ENCODE measurements at regions not wholly inside any gene's neighbourhood (a gene's known extent, or its start where the extent isn't known, plus 50 kb on each side); places are given as distances from the start of the nearest gene placed in this dataset.

DNA sequence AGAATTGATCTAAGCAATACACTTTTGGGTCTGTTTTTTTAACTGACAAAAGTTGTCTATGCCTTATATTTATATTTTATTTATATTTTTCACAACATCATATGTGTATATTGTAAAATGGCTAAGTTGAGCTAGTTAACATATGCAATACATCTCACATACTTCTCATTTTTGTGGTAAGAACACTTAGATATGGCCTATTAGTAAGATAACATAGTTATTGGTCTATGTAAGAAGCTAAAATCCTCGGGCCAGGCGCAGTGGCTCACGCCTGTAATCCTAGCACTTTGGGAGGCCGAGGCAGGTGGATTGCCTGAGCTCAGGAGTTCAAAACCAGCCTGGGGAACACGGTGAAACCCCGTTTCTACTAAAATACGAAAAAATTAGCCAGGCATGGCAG is 275.6 kb upstream of the ID2 start:
- no peaks in the 10 kb centered on the region for H3K27me3 ChIP-seq (ENCODE audit: control insufficient read depth in 1 of 2, insufficient read depth in 1 of 2, low read length in 2 of 2)
- H4K91ac ChIP-seq (ENCODE audit: low read length): no peak overlapping the region
- no peak overlapping the region for H2AFZ ChIP-seq (ENCODE audit: low read depth, low read length)
- no peak overlapping the region for H4K8ac ChIP-seq (ENCODE audit: low read length)
- no peak overlapping the region for H3K4me2 ChIP-seq (ENCODE audit: low read length, poor library complexity, severe bottlenecking)
- no peak overlapping the region for H2BK15ac ChIP-seq (ENCODE audit: low read depth, poor library complexity, severe bottlenecking)
- H2BK5ac ChIP-seq (ENCODE audit: low read depth, low read length, poor library complexity, severe bottlenecking): no peak overlapping the region
- H3K9ac ChIP-seq (ENCODE audit: low read length): no peak overlapping the region
- H3K79me1 ChIP-seq (replicated peaks; ENCODE audit: low read length, poor library complexity, severe bottlenecking): no peaks in the 10 kb centered on the region
- H2AK5ac ChIP-seq (ENCODE audit: low read length, severe bottlenecking): no peak overlapping the region
- DNase-seq: peak; percentile 22
- H2BK120ac ChIP-seq (ENCODE audit: low read depth, low read length): no peak overlapping the region
- no peaks in the 10 kb centered on the region for H3K36me3 ChIP-seq (ENCODE audit: control insufficient read depth in 1 of 2, insufficient read depth in 2 of 2, low read depth in 1 of 2, low read length in 2 of 2)
- WGBS: 67% methylated on average over 7 of the region's 7 CpGs
- peaks cover 1% of the 10 kb centered on the region for H3K4me1 ChIP-seq (ENCODE audit: control insufficient read depth, insufficient read depth, low read depth, low read length)
- H3K4me3 ChIP-seq (ENCODE audit: insufficient read depth in 1 of 2, low read depth in 1 of 2, low read length in 2 of 2): no peak overlapping the region
- H2BK12ac ChIP-seq (ENCODE audit: low read length in 2 of 2): no peak overlapping the region
- no peak overlapping the region for H3K14ac ChIP-seq (ENCODE audit: low read length in 2 of 2)
- H3K18ac ChIP-seq (ENCODE audit: low read depth in 1 of 2, low read length in 2 of 2): no peak overlapping the region
- no peaks in the 10 kb centered on the region for H3K9me3 ChIP-seq (ENCODE audit: control insufficient read depth, low read length)
- H3K23ac ChIP-seq (ENCODE audit: low read length in 2 of 2): no peak overlapping the region
- H3K4ac ChIP-seq (ENCODE audit: low read depth in 1 of 2, low read length in 2 of 2): no peak overlapping the region
- no peak overlapping the region for H3K27ac ChIP-seq (ENCODE audit: low read length, poor library complexity, severe bottlenecking)

DNA sequence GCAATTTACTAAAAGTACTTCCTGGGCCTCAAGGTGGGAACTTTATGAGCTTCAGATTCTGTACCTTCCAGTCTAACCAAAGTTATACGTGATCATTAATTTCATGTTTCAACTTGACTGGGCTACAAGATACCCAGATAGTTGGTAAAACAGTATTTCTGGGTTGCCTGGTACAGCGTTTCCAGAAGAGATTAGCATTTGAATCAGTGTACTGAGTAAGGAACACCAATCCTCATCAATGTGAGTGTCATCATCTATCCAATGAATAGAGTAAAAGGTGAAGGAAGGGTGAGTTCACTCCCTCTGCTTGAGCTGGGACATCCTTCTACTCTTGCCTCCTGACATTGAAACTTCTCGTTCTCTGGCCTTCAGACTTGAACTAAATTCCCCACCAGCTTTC is 274.5 kb upstream of the ID2 start:
- H3K18ac ChIP-seq (ENCODE audit: low read depth in 1 of 2, low read length in 2 of 2): no peak overlapping the region
- H2AFZ ChIP-seq (ENCODE audit: low read depth, low read length): no peak overlapping the region
- no peaks in the 10 kb centered on the region for H3K27me3 ChIP-seq (ENCODE audit: control insufficient read depth in 1 of 2, insufficient read depth in 1 of 2, low read length in 2 of 2)
- H3K9me3 ChIP-seq (ENCODE audit: control insufficient read depth, low read length): no peaks in the 10 kb centered on the region
- H3K9ac ChIP-seq (ENCODE audit: low read length): no peak overlapping the region
- no peak overlapping the region for H3K14ac ChIP-seq (ENCODE audit: low read length in 2 of 2)
- no peak overlapping the region for H3K23ac ChIP-seq (ENCODE audit: low read length in 2 of 2)
- no peak overlapping the region for H4K8ac ChIP-seq (ENCODE audit: low read length)
- H4K91ac ChIP-seq (ENCODE audit: low read length): no peak overlapping the region
- 98% methylated on average over 2 of the region's 3 CpGs for WGBS
- H3K4me1 ChIP-seq (ENCODE audit: control insufficient read depth, insufficient read depth, low read depth, low read length): peaks cover 7% of the 10 kb centered on the region
- H3K36me3 ChIP-seq (ENCODE audit: control insufficient read depth in 1 of 2, insufficient read depth in 2 of 2, low read depth in 1 of 2, low read length in 2 of 2): no peaks in the 10 kb centered on the region
- no peak overlapping the region for H2BK12ac ChIP-seq (ENCODE audit: low read length in 2 of 2)
- H3K4ac ChIP-seq (ENCODE audit: low read depth in 1 of 2, low read length in 2 of 2): no peak overlapping the region
- H2BK15ac ChIP-seq (ENCODE audit: low read depth, poor library complexity, severe bottlenecking): no peak overlapping the region
- H2BK120ac ChIP-seq (ENCODE audit: low read depth, low read length): no peak overlapping the region
- H2AK5ac ChIP-seq (ENCODE audit: low read length, severe bottlenecking): no peak overlapping the region
- DNase-seq: no peak
- H3K27ac ChIP-seq (ENCODE audit: low read length, poor library complexity, severe bottlenecking): no peak overlapping the region
- no peak overlapping the region for H2BK5ac ChIP-seq (ENCODE audit: low read depth, low read length, poor library complexity, severe bottlenecking)
- H3K79me1 ChIP-seq (replicated peaks; ENCODE audit: low read length, poor library complexity, severe bottlenecking): no peaks in the 10 kb centered on the region
- H3K4me2 ChIP-seq (ENCODE audit: low read length, poor library complexity, severe bottlenecking): no peak overlapping the region
- H3K4me3 ChIP-seq (ENCODE audit: insufficient read depth in 1 of 2, low read depth in 1 of 2, low read length in 2 of 2): no peak overlapping the region

DNA sequence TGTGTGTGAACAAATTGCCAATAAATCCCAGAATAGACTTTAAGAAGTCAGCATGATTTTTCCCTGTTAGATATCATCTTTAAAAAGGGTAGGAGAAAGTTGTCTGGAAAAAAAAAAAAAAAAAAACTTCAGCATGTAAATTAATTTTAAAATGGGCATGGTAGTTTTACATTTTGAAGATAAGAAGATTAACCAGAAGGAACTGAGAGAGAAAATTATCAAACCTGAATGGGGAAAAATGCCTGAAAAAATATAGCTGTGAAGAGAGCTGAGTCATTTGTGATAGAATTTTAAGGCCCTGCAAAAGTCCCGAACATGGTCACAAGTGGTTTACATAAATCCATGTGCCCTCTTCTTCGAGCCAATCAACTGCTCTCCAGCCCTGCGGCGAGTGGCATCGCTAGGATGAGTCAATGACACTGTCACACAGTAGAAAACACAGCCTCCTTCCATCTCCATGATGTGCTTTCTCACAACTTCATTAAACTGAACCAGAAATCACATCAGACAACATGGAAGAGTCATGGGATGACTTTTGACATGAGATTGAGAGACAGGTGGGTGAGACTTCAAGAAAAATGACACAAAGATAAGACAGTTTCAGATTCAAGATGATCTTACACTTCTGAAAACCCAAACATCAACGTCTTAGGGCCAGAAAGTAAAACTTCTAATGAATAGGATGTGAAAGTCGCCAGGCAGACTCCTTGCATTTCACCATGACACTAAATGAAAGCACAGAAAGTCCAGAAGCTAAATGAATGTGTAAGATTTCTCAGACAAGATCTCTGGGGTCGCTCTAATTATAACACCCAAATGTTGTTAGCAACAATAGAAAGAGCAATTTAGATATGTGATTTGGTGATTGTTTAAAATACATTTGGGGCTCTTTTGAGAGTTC is 273.0 kb upstream of the ID2 start:
- no peak overlapping the region for H2AK5ac ChIP-seq (ENCODE audit: low read length, severe bottlenecking)
- DNase-seq: peak; percentile 21
- no peaks in the 10 kb centered on the region for H3K36me3 ChIP-seq (ENCODE audit: control insufficient read depth in 1 of 2, insufficient read depth in 2 of 2, low read depth in 1 of 2, low read length in 2 of 2)
- H2BK120ac ChIP-seq (ENCODE audit: low read depth, low read length): no peak overlapping the region
- H3K4ac ChIP-seq (ENCODE audit: low read depth in 1 of 2, low read length in 2 of 2): no peak overlapping the region
- H3K4me2 ChIP-seq (ENCODE audit: low read length, poor library complexity, severe bottlenecking): no peak overlapping the region
- H2BK12ac ChIP-seq (ENCODE audit: low read length in 2 of 2): no peak overlapping the region
- H4K91ac ChIP-seq (ENCODE audit: low read length): no peak overlapping the region
- no peak overlapping the region for H2BK5ac ChIP-seq (ENCODE audit: low read depth, low read length, poor library complexity, severe bottlenecking)
- no peak overlapping the region for H3K18ac ChIP-seq (ENCODE audit: low read depth in 1 of 2, low read length in 2 of 2)
- no peak overlapping the region for H3K14ac ChIP-seq (ENCODE audit: low read length in 2 of 2)
- H3K79me1 ChIP-seq (replicated peaks; ENCODE audit: low read length, poor library complexity, severe bottlenecking): no peaks in the 10 kb centered on the region
- no peak overlapping the region for H2AFZ ChIP-seq (ENCODE audit: low read depth, low read length)
- H4K8ac ChIP-seq (ENCODE audit: low read length): no peak overlapping the region
- no peaks in the 10 kb centered on the region for H3K27me3 ChIP-seq (ENCODE audit: control insufficient read depth in 1 of 2, insufficient read depth in 1 of 2, low read length in 2 of 2)
- H3K9ac ChIP-seq (ENCODE audit: low read length): peak overlapping the region; percentile 1
- WGBS: 80% methylated on average over 7 of the region's 8 CpGs
- H3K23ac ChIP-seq (ENCODE audit: low read length in 2 of 2): no peak overlapping the region
- no peak overlapping the region for H2BK15ac ChIP-seq (ENCODE audit: low read depth, poor library complexity, severe bottlenecking)
- no peak overlapping the region for H3K27ac ChIP-seq (ENCODE audit: low read length, poor library complexity, severe bottlenecking)
- peaks cover 12% of the 10 kb centered on the region for H3K4me1 ChIP-seq (ENCODE audit: control insufficient read depth, insufficient read depth, low read depth, low read length)
- H3K4me3 ChIP-seq (ENCODE audit: insufficient read depth in 1 of 2, low read depth in 1 of 2, low read length in 2 of 2): no peak overlapping the region
- no peaks in the 10 kb centered on the region for H3K9me3 ChIP-seq (ENCODE audit: control insufficient read depth, low read length)

DNA sequence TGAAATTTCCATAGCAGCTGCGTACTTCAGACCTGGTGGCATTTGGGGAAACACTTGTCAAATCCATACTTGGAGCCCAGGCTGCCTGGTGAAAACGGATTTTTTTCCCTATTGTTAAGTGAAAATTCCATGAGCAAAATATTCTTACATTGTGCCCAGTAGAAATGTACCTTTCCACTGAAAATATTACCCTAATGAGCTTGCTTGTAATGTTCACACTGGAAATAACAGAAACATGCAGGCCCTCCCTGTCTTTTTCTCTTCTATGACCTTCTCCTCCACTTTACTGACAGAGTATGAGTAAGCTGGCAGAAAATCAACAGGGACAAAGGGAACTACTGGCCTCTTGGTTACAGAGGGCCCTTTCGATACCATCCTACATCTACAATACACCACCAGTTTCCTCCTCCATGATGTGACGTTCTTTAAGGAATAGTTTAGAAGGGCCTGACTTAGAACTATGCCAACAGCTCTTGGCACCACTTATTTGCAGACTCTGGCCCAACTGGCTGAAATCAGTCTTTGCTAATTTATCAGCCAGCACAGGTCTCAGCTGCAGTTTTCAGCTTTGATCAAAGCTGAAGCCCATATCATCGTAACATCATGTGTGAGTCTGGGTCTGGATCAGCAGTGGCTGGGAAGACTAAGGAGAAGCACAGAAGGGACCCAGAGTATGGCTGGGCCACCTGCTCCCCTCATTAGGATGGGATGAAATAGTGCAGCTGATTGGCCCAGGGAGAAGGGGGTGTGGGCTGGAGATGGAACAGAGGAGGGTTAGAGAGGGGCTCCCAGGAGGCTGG is 272.2 kb upstream of the ID2 start:
- no peak overlapping the region for H2AFZ ChIP-seq (ENCODE audit: low read depth, low read length)
- no peak overlapping the region for H2BK15ac ChIP-seq (ENCODE audit: low read depth, poor library complexity, severe bottlenecking)
- H4K8ac ChIP-seq (ENCODE audit: low read length): no peak overlapping the region
- no peaks in the 10 kb centered on the region for H3K79me1 ChIP-seq (replicated peaks; ENCODE audit: low read length, poor library complexity, severe bottlenecking)
- no peak overlapping the region for H3K27ac ChIP-seq (ENCODE audit: low read length, poor library complexity, severe bottlenecking)
- H3K18ac ChIP-seq (ENCODE audit: low read depth in 1 of 2, low read length in 2 of 2): no peak overlapping the region
- no peak overlapping the region for H4K91ac ChIP-seq (ENCODE audit: low read length)
- no peak overlapping the region for H3K4me3 ChIP-seq (ENCODE audit: insufficient read depth in 1 of 2, low read depth in 1 of 2, low read length in 2 of 2)
- H3K36me3 ChIP-seq (ENCODE audit: control insufficient read depth in 1 of 2, insufficient read depth in 2 of 2, low read depth in 1 of 2, low read length in 2 of 2): no peaks in the 10 kb centered on the region
- H3K4me1 ChIP-seq (ENCODE audit: control insufficient read depth, insufficient read depth, low read depth, low read length): peaks cover 12% of the 10 kb centered on the region
- no peak for DNase-seq
- H3K9ac ChIP-seq (ENCODE audit: low read length): peak overlapping the region; percentile 1
- H2BK5ac ChIP-seq (ENCODE audit: low read depth, low read length, poor library complexity, severe bottlenecking): no peak overlapping the region
- no peak overlapping the region for H2BK12ac ChIP-seq (ENCODE audit: low read length in 2 of 2)
- no peak overlapping the region for H3K14ac ChIP-seq (ENCODE audit: low read length in 2 of 2)
- H3K4ac ChIP-seq (ENCODE audit: low read depth in 1 of 2, low read length in 2 of 2): no peak overlapping the region
- no peaks in the 10 kb centered on the region for H3K27me3 ChIP-seq (ENCODE audit: control insufficient read depth in 1 of 2, insufficient read depth in 1 of 2, low read length in 2 of 2)
- no peak overlapping the region for H2AK5ac ChIP-seq (ENCODE audit: low read length, severe bottlenecking)
- H3K4me2 ChIP-seq (ENCODE audit: low read length, poor library complexity, severe bottlenecking): no peak overlapping the region
- WGBS: 97% methylated on average over 4 of the region's 5 CpGs
- no peak overlapping the region for H2BK120ac ChIP-seq (ENCODE audit: low read depth, low read length)
- H3K9me3 ChIP-seq (ENCODE audit: control insufficient read depth, low read length): no peaks in the 10 kb centered on the region
- no peak overlapping the region for H3K23ac ChIP-seq (ENCODE audit: low read length in 2 of 2)

Measured in mesenchymal stem cell (in vitro differentiated cells and primary cell).